Large intestine (tissue), 3 donors: ENCODE measurements at regions not wholly inside any gene's neighbourhood (a gene's known extent, or its start where the extent isn't known, plus 50 kb on each side); places are given as distances from the start of the nearest gene placed in this dataset.

Source experiments
- DNase-seq, 2 donors: peaks; one replicate each; pipeline versions ENCODE4 v3.0.0 to v3.0.0-alpha.2; 2013
- H3K27ac ChIP-seq: one replicate; pipeline ENCODE4 v1.5.1; 2013; ENCODE audit warnings: low read length
- H3K27me3 ChIP-seq: 2 replicates; pipeline ENCODE4 v1.6.1; 2013; ENCODE audit warnings: low read length; ENCODE audit not compliant: control insufficient read depth, insufficient read depth
- H3K36me3 ChIP-seq: 2 replicates; pipeline ENCODE4 v1.6.1; 2013; ENCODE audit warnings: low read length; ENCODE audit not compliant: control insufficient read depth, insufficient read depth
- H3K4me1 ChIP-seq: one replicate; pipeline ENCODE4 v1.6.1; 2013; ENCODE audit warnings: low read length; ENCODE audit not compliant: control insufficient read depth, insufficient read depth
- H3K4me3 ChIP-seq: one replicate; pipeline ENCODE4 v1.5.1; 2013; ENCODE audit warnings: low read length
- H3K9me3 ChIP-seq: one replicate; pipeline ENCODE4 v1.6.1; 2013; ENCODE audit warnings: mild to moderate bottlenecking, low read depth, low read length, moderate library complexity; ENCODE audit not compliant: control insufficient read depth
- WGBS: methylation state at CpG from one replicate; pipeline ENCODE4 v1.1.5; 2013; ENCODE audit warnings: low lambda C conversion rate; ENCODE audit not compliant: insufficient coverage; 5-methylcytosine and 5-hydroxymethylcytosine counted together

DNA sequence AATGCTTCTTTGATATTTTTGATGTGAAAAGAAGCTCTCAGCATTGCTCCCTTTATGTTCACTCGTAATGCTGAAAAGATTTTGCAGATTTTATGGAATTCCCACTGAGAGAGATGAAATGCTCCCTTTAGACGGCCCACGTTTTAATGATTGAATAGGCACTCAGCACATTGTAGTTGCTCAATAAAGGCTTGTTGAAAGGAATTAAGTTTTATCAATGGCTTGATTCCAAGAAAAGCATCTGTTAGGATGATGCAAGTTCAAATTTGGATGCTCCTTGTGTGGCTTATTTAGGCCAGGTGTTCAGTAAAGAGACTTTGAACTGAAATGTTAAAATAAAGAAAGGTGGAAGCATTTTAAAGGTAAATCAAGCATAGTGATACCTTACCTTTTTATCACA is 725.1 kb downstream of the EPHA4 start:
- Histone ChIP-seq H3K36me3 (no peaks in the 10 kb centered on the region), H3K4me1 (no peaks in the 10 kb centered on the region), H3K9me3 (no peaks in the 10 kb centered on the region), H3K4me3 (no peak overlapping the region), H3K27me3 (no peaks in the 10 kb centered on the region), H3K27ac (no peak overlapping the region)
- WGBS: 80% methylated on average over 1 of the region's 3 CpGs
- no peak for DNase-seq

GRCh38 chr2:220847589-220847988 is 724.5 kb downstream of the EPHA4 start:
- Histone ChIP-seq H3K27ac (no peak overlapping the region), H3K9me3 (no peaks in the 10 kb centered on the region), H3K4me1 (no peaks in the 10 kb centered on the region), H3K36me3 (no peaks in the 10 kb centered on the region), H3K27me3 (no peaks in the 10 kb centered on the region), H3K4me3 (no peak overlapping the region)
- WGBS: no CpG with 5 or more reads among the region's 4 CpGs
- no peak for DNase-seq

DNA sequence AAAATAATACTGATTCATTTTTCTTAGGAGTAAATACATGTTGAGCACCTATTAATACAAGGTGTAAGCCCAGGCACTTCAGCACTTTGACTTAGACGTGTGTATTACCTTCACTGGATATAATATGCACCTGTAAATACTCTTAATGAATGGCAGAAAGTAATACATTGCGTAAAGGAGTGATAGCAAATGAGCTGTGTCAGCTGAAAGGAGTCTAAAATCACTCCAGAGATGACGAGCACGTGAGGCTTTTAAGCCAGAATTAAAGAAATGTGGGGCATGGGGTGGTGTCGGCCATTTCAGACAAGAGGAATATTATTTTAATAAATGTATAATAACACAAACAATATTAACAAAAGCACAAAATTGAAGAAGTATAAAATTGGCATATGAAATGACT is 722.7 kb downstream of the EPHA4 start:
- H3K9me3 ChIP-seq: no peaks in the 10 kb centered on the region
- WGBS: 100% methylated on average over 2 of the region's 5 CpGs
- no peak overlapping the region for H3K4me3 ChIP-seq
- H3K27me3 ChIP-seq: no peaks in the 10 kb centered on the region
- DNase-seq: no peak
- no peak overlapping the region for H3K27ac ChIP-seq
- no peaks in the 10 kb centered on the region for H3K36me3 ChIP-seq
- H3K4me1 ChIP-seq: no peaks in the 10 kb centered on the region

DNA sequence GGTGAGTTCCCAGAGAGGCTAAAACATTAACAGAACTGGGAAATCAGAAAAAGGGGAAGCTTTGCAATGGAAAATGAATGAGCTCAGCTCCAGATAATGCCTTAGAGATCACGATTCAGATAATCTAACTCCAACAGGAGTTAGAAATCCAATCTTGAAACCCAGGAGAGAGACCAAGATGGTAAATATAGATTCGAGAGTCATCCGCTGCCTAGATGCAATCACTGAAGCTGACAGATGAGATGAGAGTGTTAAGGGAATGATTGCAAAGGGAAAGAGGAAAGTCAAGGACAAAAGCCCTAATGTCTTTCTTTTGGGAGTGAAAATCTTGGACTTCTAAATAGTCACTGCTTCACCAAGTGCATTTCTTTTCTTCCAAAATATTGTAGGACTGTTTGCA is 722.0 kb downstream of the EPHA4 start:
- Histone ChIP-seq H3K9me3 (no peaks in the 10 kb centered on the region), H3K36me3 (no peaks in the 10 kb centered on the region), H3K27ac (no peak overlapping the region), H3K27me3 (no peaks in the 10 kb centered on the region), H3K4me1 (no peaks in the 10 kb centered on the region), H3K4me3 (no peak overlapping the region)
- 20% methylated on average over 1 of the region's 3 CpGs for WGBS
- DNase-seq: no peak

GRCh38 chr2:220855296-220855695 is 716.8 kb downstream of the EPHA4 start:
- WGBS: no CpG with 5 or more reads among the region's 2 CpGs
- Histone ChIP-seq H3K36me3 (no peaks in the 10 kb centered on the region), H3K27ac (no peak overlapping the region), H3K4me1 (no peaks in the 10 kb centered on the region), H3K4me3 (no peak overlapping the region), H3K27me3 (no peaks in the 10 kb centered on the region), H3K9me3 (no peaks in the 10 kb centered on the region)
- no peak for DNase-seq

DNA sequence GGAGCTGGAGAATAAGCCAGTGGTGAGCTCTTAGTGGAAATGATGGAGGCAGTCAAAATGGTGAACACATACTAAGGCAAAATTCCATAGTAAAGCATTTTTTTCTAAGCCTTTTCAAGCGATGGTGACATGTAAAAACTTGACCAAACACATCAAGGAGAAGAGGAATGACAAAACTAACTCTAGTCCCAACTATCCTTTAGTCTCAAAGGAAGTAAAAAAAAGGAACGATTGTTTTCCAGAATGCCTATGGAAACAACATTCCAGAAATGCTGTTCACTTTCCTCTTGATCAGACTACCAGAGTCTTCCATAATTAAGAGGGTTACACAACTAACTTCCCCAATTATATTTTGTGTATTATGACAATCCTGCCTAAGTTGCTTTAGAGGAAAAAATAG is 715.6 kb downstream of the EPHA4 start:
- Histone ChIP-seq H3K36me3 (no peaks in the 10 kb centered on the region), H3K27ac (no peak overlapping the region), H3K9me3 (no peaks in the 10 kb centered on the region), H3K4me3 (no peak overlapping the region), H3K27me3 (no peaks in the 10 kb centered on the region), H3K4me1 (no peaks in the 10 kb centered on the region)
- WGBS: 100% methylated on average over 1 of the region's 2 CpGs
- DNase-seq: no peak

GRCh38 chr2:220857368-220857767 is 714.7 kb downstream of the EPHA4 start:
- Histone ChIP-seq H3K4me3 (no peak overlapping the region), H3K27me3 (no peaks in the 10 kb centered on the region), H3K27ac (no peak overlapping the region), H3K4me1 (no peaks in the 10 kb centered on the region), H3K36me3 (no peaks in the 10 kb centered on the region), H3K9me3 (no peaks in the 10 kb centered on the region)
- DNase-seq: no peak
- no CpG with 5 or more reads among the region's 1 CpG for WGBS

DNA sequence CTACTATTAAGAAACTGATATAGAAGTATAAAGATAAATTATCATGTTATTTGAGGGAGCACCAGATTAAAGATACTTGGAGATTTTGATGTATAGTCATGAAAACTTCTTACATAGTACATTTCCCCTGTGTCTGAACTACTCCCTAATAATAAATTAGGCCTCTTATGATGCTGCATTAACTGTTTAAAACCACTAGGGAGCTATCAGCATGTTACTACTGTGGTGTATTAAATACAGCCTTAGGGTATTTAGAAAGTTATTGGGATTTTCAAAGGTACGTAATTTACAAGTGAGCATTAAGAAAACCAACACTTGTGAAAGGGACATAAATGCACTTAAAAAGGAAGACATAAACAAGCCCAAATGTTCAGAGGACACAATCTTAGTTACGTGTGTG is 714.0 kb downstream of the EPHA4 start:
- Histone ChIP-seq H3K27ac (no peak overlapping the region), H3K36me3 (no peaks in the 10 kb centered on the region), H3K4me1 (no peaks in the 10 kb centered on the region), H3K27me3 (no peaks in the 10 kb centered on the region), H3K9me3 (no peaks in the 10 kb centered on the region), H3K4me3 (no peak overlapping the region)
- DNase-seq: no peak
- 100% methylated on average over 1 of the region's 2 CpGs for WGBS

GRCh38 chr2:220871909-220872308 is 700.2 kb downstream of the EPHA4 start:
- Histone ChIP-seq H3K36me3 (no peaks in the 10 kb centered on the region), H3K9me3 (no peaks in the 10 kb centered on the region), H3K27ac (no peak overlapping the region), H3K4me1 (no peaks in the 10 kb centered on the region), H3K4me3 (no peak overlapping the region), H3K27me3 (no peaks in the 10 kb centered on the region)
- no peak for DNase-seq
- no CpG with 5 or more reads among the region's 6 CpGs for WGBS

DNA sequence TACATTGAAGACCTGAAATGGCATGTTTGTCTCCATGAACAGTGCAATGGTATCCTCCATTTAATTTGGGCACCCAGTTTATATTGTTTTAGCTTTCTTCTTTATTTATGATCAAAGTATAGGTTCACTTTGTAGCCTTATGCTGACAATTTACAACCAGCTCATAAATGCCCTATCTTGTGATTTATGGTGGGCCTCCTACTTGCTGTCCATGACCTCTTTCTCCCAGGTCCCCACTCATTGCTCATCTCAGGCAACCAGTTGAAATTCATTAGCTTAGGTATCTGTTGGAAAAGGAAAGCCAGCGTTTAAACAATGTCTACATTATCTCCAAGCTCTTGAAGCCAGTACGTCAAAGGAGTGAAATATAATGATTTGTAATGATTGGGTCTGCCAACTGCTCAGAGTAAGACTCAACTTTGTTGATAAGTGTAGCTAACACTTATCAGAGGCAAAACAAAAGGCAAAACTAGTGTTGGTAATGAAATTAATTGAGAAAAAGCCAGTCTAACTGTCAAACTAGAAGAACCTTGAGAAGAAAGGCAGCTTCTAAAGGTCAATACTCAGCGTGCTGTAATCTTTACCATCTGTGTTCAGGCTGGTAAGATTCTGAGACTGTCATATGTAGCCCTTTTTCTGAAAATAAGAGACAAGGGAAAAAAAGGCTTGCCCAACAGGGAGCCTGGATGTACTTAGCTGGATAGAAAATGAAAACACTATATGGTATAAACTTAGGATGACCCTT is 695.9 kb downstream of the EPHA4 start:
- H3K9me3 ChIP-seq: no peaks in the 10 kb centered on the region
- no peaks in the 10 kb centered on the region for H3K36me3 ChIP-seq
- WGBS: no CpG with 5 or more reads among the region's 3 CpGs
- H3K27me3 ChIP-seq: no peaks in the 10 kb centered on the region
- H3K4me3 ChIP-seq: no peak overlapping the region
- no peak overlapping the region for H3K27ac ChIP-seq
- no peak for DNase-seq
- H3K4me1 ChIP-seq: no peaks in the 10 kb centered on the region

GRCh38 chr2:220877491-220877890 is 694.6 kb downstream of the EPHA4 start:
- no peak for DNase-seq
- Histone ChIP-seq H3K36me3 (no peaks in the 10 kb centered on the region), H3K4me1 (no peaks in the 10 kb centered on the region), H3K27me3 (no peaks in the 10 kb centered on the region), H3K4me3 (no peak overlapping the region), H3K27ac (no peak overlapping the region), H3K9me3 (no peaks in the 10 kb centered on the region)
- no CpG with 5 or more reads among the region's 2 CpGs for WGBS
